Middle frontal gyrus (tissue), 1 donor: ENCODE measurements at regions not wholly inside any gene's neighbourhood (a gene's known extent, or its start where the extent isn't known, plus 50 kb on each side); places are given as distances from the start of the nearest gene placed in this dataset.
"Not testable (repeated sequence)": the region's sequence is repeated elsewhere in the genome, so short reads cannot be mapped to it uniquely, and the experiment has no call there.

Experiments
- DNase-seq: peaks from one replicate; pipeline ENCODE4 v3.0.0-alpha.2; 2015; ENCODE audit warnings: low spot score; ENCODE audit errors: extremely low spot score

DNA sequence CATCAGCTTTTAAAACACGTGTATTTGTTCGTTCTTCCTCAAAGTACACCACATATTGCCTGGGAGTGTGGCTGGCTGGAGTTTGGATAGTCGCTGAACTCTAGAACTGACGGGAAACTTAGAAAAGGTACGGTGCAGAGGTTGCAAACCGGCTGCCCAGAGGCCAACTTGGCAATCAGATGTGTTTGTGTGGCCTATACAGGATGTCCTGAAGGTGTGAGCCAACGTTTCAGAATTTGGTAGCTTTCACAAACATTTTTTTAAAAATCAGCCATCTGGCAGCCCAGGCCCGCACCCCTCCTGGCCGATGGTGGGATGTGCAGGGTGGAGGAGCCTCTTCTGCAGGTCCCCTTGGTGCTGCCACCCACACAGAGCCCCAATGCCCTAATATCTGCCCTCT, 73.6 kb upstream of the SLC25A33 start:
- DNase-seq: no peak

- no peak for DNase-seq
Observed at GRCh38 chr1:9466780-9467758, 72.2 kb upstream of the SLC25A33 start.

DNA sequence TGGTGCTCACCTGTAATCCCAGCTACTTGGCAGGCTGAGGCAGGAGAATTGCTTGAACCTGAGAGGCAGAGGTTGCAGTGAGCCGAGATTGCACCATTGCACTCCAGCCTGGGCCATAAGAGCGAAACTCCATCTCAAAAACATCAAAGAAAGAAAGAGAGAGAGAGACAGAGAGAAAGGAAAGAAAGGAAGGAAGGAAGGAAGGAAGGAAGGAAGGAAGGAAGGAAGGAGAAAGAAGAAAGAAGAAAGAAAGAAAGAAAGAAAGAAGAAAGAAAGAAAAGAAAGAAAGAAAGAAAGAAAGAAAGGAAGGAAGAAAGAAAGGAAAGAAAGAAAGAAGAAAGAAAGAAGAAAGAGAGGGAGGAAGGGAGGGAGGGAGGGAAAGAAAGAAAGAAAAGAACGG, 69.4 kb upstream of the SLC25A33 start:
- not testable (repeated sequence) for DNase-seq

DNA sequence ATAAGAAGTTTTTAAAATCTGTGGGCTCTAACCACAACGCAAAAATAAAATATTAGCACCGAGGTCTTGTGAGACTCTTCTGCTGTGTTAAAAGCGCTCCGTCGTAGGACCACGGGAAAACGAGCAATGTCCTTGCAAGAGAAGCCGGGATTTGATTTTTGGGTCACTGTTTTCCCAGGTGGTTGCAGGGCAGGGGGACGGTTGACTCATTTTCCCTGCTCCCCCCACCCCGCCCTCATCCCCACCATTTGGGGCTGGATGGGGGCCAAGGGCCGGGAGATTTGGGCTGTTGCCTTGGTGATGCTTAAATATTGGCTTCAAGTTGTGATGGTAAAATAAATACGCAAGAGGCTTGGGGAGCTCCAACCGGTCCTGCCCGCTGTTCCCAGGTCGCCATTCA, 67.6 kb upstream of the SLC25A33 start:
- DNase-seq: no peak

- DNase-seq: no peak
Observed at GRCh38 chr1:9472386-9473031, 66.8 kb upstream of the SLC25A33 start.

- DNase-seq: no peak
Observed at GRCh38 chr1:9473032-9473807, 66.0 kb upstream of the SLC25A33 start.

- no peak for DNase-seq
Observed at GRCh38 chr1:9475061-9475627, 64.1 kb upstream of the SLC25A33 start.

DNA sequence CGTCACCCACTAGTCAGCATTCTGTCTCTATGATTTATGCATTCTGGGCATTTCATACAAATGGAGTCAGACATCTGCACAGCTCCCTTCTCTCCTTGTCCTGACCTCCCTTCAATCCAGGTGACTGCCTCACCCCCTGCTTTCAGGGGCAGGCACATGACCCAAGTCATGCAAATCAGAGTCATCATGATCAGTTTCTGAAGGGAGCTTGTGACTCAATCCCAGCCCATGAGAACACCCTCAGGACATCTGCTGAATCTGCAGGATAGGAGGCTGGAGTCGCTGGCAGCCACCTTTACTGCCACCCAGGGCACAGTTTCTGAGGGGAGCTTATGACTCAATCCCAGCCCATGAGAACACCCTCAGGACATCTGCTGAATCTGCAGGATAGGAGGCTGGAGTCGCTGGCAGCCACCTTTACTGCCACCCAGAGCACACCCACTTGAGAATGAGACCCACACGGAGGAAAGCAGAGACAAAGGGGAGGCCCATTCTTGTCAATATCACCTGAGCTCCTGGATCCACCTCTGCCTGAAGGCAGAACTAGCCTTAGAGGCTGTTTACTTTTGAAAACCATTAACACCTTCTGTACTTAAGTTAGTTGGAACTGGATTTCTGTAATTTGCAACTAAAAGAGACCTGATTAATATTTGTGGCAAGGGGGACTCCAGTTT, 62.3 kb upstream of the SLC25A33 start:
- DNase-seq: no peak

DNA sequence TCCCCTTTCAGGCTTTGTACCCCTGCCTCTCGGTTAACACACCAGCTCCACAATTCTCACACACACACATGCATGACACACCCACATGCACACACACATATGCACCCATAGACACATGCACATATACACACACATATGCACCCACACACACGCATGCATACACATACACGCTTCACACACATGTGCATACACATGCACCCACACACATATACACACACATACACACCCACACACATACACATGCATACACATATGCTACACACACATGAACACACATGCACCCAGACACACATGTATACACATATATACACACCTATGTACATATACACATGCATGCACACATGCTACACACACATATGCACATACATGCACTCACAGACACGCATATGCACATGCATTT, 61.7 kb upstream of the SLC25A33 start:
- DNase-seq: no peak

GRCh38 chr1:9478021-9478420, 61.2 kb upstream of the SLC25A33 start:
- no peak for DNase-seq

DNA sequence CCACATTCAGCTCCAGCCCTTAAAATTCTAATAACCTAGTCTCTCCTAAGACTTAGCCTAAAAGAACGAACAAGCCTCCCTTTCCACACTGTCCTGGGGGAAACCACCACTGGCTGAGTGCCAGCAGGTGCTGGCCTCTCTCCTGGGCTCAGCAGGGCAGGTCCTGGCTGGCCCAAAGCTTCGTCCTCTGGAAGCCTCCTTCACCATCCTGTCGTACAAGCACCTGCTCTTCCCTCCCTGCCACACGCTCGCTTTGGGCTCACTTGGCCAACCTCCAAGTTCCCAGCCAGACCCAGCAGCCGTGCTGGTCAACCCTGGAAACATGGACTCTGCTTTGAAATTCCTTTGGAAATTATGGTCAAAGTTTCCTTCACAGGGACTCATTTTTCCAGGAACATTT, 58.2 kb upstream of the SLC25A33 start:
- no peak for DNase-seq

DNA sequence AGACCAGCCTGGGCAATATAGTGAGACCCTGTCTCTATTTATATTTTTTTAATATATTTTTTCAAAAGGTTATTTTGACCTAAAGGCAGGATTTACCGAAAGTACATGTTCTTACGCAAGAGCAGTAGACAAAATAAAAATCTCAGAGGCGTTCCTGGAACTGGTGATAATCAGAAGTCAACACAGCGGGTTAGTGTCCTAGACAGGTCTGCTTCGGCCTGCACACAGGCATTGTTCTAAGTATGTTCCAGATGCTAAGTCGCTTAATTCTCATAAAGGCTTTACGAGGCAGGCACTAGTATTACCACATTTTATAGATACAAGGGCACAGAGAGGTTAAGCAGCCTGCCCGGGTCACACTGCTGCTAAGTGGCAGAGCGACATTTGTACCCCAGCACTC, 56.9 kb upstream of the SLC25A33 start:
- DNase-seq: no peak

DNA sequence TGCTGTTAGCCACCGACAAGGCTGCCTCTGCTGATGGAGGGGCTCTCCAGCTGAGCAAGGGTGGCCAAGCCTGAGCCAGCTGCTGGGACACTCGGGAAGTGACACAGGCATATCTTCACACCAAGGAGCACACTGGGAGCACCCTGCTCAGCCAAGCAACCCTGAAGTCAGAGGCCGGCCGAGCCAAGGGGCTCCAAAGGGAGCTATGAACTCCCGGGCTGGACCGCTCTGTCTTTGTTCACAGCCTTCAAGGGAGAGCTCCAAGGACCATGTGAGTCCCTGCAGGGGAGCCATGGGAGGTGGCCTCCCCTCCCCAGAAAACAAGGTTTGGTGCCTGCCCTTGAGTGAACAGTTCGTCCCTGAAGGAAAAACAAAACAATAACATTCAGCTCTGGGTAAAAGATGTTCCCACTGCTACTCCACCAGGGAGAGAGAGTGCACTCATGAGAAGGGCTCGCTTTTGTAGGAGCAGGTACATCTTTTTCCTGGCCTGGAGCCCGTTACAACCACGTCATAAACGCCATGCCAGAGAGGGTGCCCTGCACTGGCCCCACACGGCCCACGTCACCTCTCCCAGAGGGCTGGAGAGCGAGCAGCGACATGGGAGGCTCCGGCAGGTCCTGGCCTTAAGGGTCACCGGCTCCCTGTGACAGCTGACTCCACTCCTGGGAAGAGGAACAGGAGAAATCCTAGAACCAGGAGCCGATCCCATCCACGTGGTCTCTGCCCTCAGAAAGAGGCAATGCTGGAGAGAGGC, 56.3 kb upstream of the SLC25A33 start:
- no peak for DNase-seq

- DNase-seq: no peak
Observed at GRCh38 chr1:9486466-9487140, 52.7 kb upstream of the SLC25A33 start.
